Left ventricle myocardium inferior (tissue), 1 donor: ENCODE measurements at regions not wholly inside any gene's neighbourhood (a gene's known extent, or its start where the extent isn't known, plus 50 kb on each side); places are given as distances from the start of the nearest gene placed in this dataset.

ENCODE experiments used
- DNase-seq: peaks from one replicate; pipeline ENCODE4 v3.0.0-alpha.2; 2020
- H3K27ac ChIP-seq: fragments of 200-600 bp; replicated peaks from 2 replicates; pipeline ENCODE4 v1.8.0; 2021
- H3K27me3 ChIP-seq: fragments of 200-600 bp; 2 replicates; pipeline ENCODE4 v1.8.0; 2021; ENCODE audit warnings: low read depth
- H3K36me3 ChIP-seq: fragments of 200-600 bp; 2 replicates; pipeline ENCODE4 v1.8.0; 2021
- H3K4me1 ChIP-seq: fragments of 200-600 bp; 2 replicates; pipeline ENCODE4 v1.8.0; 2021
- H3K4me3 ChIP-seq: fragments of 200-600 bp; 2 replicates; pipeline ENCODE4 v1.8.0; 2021; ENCODE audit warnings: mild to moderate bottlenecking, moderate library complexity
- H3K9me3 ChIP-seq: fragments of 200-600 bp; replicated peaks from 2 replicates; pipeline ENCODE4 v1.8.0; 2021
- CTCF ChIP-seq: fragments of 200-600 bp; IDR thresholded peaks from 2 replicates; pipeline ENCODE4 v1.8.0; 2021; ENCODE audit warnings: antibody characterized with exemption, mild to moderate bottlenecking, borderline replicate concordance
- intact Hi-C: fragments of 100-400 bp; cut with micrococcal nuclease; formaldehyde crosslinking; loops from one replicate; pipeline ENCODE4 v1.11.0; 2022
- donor health status: DM: no; HTN: yes; CAD: no; lungs with severe emphysema.

GRCh38 chr13:36543671-36544070, 111.4 kb downstream of the CCNA1 start:
- Histone ChIP-seq H3K4me1 (peaks cover 41% of the 10 kb centered on the region), H3K27me3 (no peaks in the 10 kb centered on the region), H3K4me3 (no peak overlapping the region), H3K36me3 (no peaks in the 10 kb centered on the region), H3K9me3 (peaks cover 15% of the 10 kb centered on the region), H3K27ac (peak overlapping the region; percentile 68)
- no peak for TF ChIP-seq CTCF
- intact Hi-C loops: no loop called here
- no peak for DNase-seq

GRCh38 chr13:36548129-36548528, 115.8 kb downstream of the CCNA1 start:
- intact Hi-C loops: no loop called here
- Histone ChIP-seq H3K27ac (no peak overlapping the region), H3K9me3 (no peaks in the 10 kb centered on the region), H3K4me3 (no peak overlapping the region), H3K4me1 (peaks cover 44% of the 10 kb centered on the region), H3K27me3 (no peaks in the 10 kb centered on the region), H3K36me3 (no peaks in the 10 kb centered on the region)
- peak; percentile 16 for DNase-seq
- TF ChIP-seq CTCF: no peak

DNA sequence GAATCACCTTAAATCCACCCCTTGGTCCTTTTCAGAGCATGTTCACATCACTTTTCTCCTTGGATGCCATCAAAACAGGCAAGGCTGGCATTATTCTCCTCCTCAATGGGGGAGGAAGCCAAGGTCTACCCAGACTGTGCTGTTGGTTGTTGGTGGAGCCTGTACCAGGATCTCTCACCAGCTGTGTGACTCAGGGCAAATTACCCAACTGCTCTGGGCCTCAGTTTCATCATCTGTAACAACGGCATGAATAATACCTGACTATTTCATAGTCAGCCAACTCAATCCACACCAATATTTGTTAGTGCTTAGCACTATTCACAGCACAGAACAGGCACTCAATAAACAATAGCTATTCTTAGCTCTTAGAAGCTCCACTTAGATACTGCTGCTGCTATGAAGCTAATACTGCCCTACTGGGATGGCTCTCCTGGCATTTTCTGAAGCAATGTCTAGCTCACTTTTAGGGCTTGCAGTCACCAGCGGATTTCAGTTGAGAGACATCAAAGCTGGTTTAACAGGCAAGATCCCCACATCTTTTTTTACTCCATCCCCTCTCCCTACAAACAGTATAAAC, 116.9 kb downstream of the CCNA1 start:
- Histone ChIP-seq H3K9me3 (no peaks in the 10 kb centered on the region), H3K36me3 (no peaks in the 10 kb centered on the region), H3K4me1 (peaks cover 37% of the 10 kb centered on the region), H3K4me3 (no peak overlapping the region), H3K27ac (no peak overlapping the region), H3K27me3 (no peaks in the 10 kb centered on the region)
- no peak for TF ChIP-seq CTCF
- no peak for DNase-seq
- intact Hi-C loops: no loop called here

DNA sequence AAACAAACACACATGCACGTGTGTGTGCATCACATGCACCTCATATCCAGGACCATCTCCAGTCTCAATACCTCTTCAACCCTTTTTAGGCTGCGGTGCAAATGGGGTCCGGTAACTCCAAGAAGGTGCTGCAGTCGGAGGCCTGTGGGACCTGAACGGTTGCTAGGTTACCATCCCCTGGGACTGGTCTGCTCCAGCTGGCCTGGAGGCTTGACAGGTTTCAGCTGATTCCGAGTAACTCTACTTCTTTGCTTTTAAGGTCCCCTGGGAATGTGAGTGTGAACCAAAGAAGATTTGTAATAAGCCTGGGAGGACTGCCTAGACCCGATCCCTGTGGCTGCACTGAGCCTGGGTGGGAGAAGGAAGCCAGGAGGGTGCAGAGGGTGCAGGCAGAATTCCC, 117.5 kb downstream of the CCNA1 start:
- no peaks in the 10 kb centered on the region for H3K36me3 ChIP-seq
- no peak for DNase-seq
- intact Hi-C loops: no loop called here
- no peak overlapping the region for H3K4me3 ChIP-seq
- no peak overlapping the region for H3K27ac ChIP-seq
- H3K4me1 ChIP-seq: peaks cover 32% of the 10 kb centered on the region
- no peaks in the 10 kb centered on the region for H3K9me3 ChIP-seq
- TF ChIP-seq CTCF: no peak
- H3K27me3 ChIP-seq: no peaks in the 10 kb centered on the region

GRCh38 chr13:36550177-36550576, 117.9 kb downstream of the CCNA1 start:
- intact Hi-C loops: no loop called here
- H3K36me3 ChIP-seq: no peaks in the 10 kb centered on the region
- TF ChIP-seq CTCF: no peak

More at GRCh38 chr13:36550177-36550576, 117.9 kb downstream of the CCNA1 start:
- H3K4me1 ChIP-seq: peaks cover 28% of the 10 kb centered on the region
- no peak overlapping the region for H3K27ac ChIP-seq
- no peaks in the 10 kb centered on the region for H3K27me3 ChIP-seq
- no peak overlapping the region for H3K4me3 ChIP-seq
- no peaks in the 10 kb centered on the region for H3K9me3 ChIP-seq
- no peak for DNase-seq
